ENCODE measurements at regions not wholly inside any gene's neighbourhood (a gene's known extent, or its start where the extent isn't known, plus 50 kb on each side); places are given as distances from the start of the nearest gene placed in this dataset.
"Not testable (repeated sequence)": the region's sequence is repeated elsewhere in the genome, so short reads cannot be mapped to it uniquely, and the experiment has no call there.

GRCh38 chr21:14742119-14742518 lies 196.0 kb upstream of the SAMSN1 start:
- Histone ChIP-seq H3K4me3 (ENCODE audit: low read length) (no peak overlapping the region), H3K27me3 (ENCODE audit: insufficient read depth, low read length, poor library complexity, severe bottlenecking) (no peaks in the 10 kb centered on the region), H3K36me3 (ENCODE audit: insufficient read depth, low read length) (no peaks in the 10 kb centered on the region), H3K4me1 (ENCODE audit: insufficient read depth, low read length) (no peaks in the 10 kb centered on the region), H3K9me3 (ENCODE audit: low read length) (no peaks in the 10 kb centered on the region), H3K27ac (ENCODE audit: low read depth, low read length) (no peak overlapping the region)
- H3K4me1 Mint-ChIP-seq: peaks cover 5 to 11% (median 10%) of the 10 kb centered on the region in 3 donors
- H3K4me3 Mint-ChIP-seq: no peak overlapping the region
- peaks cover 0 to 1% (median 0%) of the 10 kb centered on the region in 3 donors for H3K36me3 Mint-ChIP-seq
- no peak for DNase-seq
- no peaks in the 10 kb centered on the region for H3K9me3 Mint-ChIP-seq
- H3K27ac Mint-ChIP-seq: no peak overlapping the region
- H3K27me3 Mint-ChIP-seq: peaks cover 0 to 14% of the 10 kb centered on the region in 2 donors
- CTCF ChIA-PET: no interaction called here
- POLR2A ChIA-PET: interaction anchor here (0.5 kb wide), 1 partner anchor 9 kb away, joined by 3 read pairs; no protein-coding TSS in a partner anchor

DNA sequence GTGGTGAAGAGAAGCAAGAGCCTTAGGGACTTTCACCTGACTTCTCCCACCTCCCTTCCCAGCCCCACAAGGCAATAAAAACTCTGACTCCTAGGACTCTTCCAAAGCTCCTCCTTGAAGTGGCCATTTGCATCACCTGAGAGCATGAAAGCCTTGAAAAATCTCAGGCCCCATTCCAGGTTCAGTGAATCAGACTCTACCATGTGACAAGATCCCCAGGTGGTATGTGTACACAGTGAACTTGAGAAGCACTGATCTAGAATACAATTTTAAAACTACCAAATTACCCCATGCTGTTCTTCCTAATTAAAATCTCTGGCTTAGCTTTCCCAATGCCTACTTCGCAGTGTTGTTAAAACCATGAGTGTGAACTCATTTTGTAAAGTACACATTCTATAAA lies 195.1 kb upstream of the SAMSN1 start:
- DNase-seq: no peak
- peaks cover 0 to 12% of the 10 kb centered on the region in 2 donors for H3K27me3 Mint-ChIP-seq
- H3K4me1 Mint-ChIP-seq: peaks cover 5 to 15% (median 11%) of the 10 kb centered on the region in 3 donors
- CTCF ChIA-PET: no interaction called here
- POLR2A ChIA-PET: no interaction called here
- no peaks in the 10 kb centered on the region for H3K4me1 ChIP-seq (ENCODE audit: insufficient read depth, low read length)
- H3K4me3 Mint-ChIP-seq: no peak overlapping the region
- no peaks in the 10 kb centered on the region for H3K9me3 Mint-ChIP-seq
- no peak overlapping the region for H3K27ac Mint-ChIP-seq
- no peaks in the 10 kb centered on the region for H3K9me3 ChIP-seq (ENCODE audit: low read length)
- no peak overlapping the region for H3K27ac ChIP-seq (ENCODE audit: low read depth, low read length)
- no peaks in the 10 kb centered on the region for H3K36me3 ChIP-seq (ENCODE audit: insufficient read depth, low read length)
- no peak overlapping the region for H3K4me3 ChIP-seq (ENCODE audit: low read length)
- no peaks in the 10 kb centered on the region for H3K27me3 ChIP-seq (ENCODE audit: insufficient read depth, low read length, poor library complexity, severe bottlenecking)
- peaks cover 0 to 1% (median 0%) of the 10 kb centered on the region in 3 donors for H3K36me3 Mint-ChIP-seq

DNA sequence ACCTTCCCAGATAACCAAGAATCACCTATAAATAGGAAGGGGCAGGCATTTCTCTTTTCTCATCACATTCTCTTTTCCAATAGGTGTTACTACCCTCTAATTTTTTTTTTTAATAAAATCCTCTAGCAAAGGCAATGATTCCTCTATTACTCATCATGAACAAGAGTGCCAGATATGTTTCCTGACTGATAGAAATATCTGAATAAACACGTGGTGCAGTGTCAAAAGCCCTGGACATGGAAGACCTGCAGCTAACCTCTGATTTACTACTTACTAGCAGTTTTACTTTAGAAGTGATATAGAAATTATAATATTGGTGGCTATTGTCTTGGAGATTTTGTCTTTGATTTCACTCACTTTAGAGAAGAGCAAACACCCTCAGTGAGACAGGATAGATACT lies 194.6 kb upstream of the SAMSN1 start:
- H3K27me3 ChIP-seq (ENCODE audit: insufficient read depth, low read length, poor library complexity, severe bottlenecking): no peaks in the 10 kb centered on the region
- CTCF ChIA-PET: no interaction called here
- H3K9me3 Mint-ChIP-seq: no peaks in the 10 kb centered on the region

GRCh38 chr21:14740116-14740515 lies 194.0 kb upstream of the SAMSN1 start:
- CTCF ChIA-PET: interaction anchor here (0.8 kb wide), 1 partner anchor 137 kb away, joined by 3 read pairs; no protein-coding TSS in a partner anchor
- Mint-ChIP-seq H3K27ac (no peak overlapping the region), H3K4me3 (no peak overlapping the region), H3K27me3 (peaks cover 0 to 6% of the 10 kb centered on the region in 2 donors), H3K9me3 (no peaks in the 10 kb centered on the region), H3K36me3 (peaks cover 0 to 1% (median 0%) of the 10 kb centered on the region in 3 donors), H3K4me1 (peaks cover 5 to 18% (median 11%) of the 10 kb centered on the region in 3 donors)
- no peaks in the 10 kb centered on the region for H3K9me3 ChIP-seq (ENCODE audit: low read length)
- DNase-seq: no peak
- H3K4me1 ChIP-seq (ENCODE audit: insufficient read depth, low read length): no peaks in the 10 kb centered on the region
- no peak overlapping the region for H3K27ac ChIP-seq (ENCODE audit: low read depth, low read length)
- POLR2A ChIA-PET: no interaction called here
- no peak overlapping the region for H3K4me3 ChIP-seq (ENCODE audit: low read length)
- no peaks in the 10 kb centered on the region for H3K27me3 ChIP-seq (ENCODE audit: insufficient read depth, low read length, poor library complexity, severe bottlenecking)
- no peaks in the 10 kb centered on the region for H3K36me3 ChIP-seq (ENCODE audit: insufficient read depth, low read length)

More for the DNA sequence above, 194.6 kb upstream of the SAMSN1 start:
- Histone ChIP-seq H3K36me3 (ENCODE audit: insufficient read depth, low read length) (no peaks in the 10 kb centered on the region), H3K27ac (ENCODE audit: low read depth, low read length) (no peak overlapping the region), H3K4me3 (ENCODE audit: low read length) (no peak overlapping the region), H3K4me1 (ENCODE audit: insufficient read depth, low read length) (no peaks in the 10 kb centered on the region), H3K9me3 (ENCODE audit: low read length) (no peaks in the 10 kb centered on the region)
- Mint-ChIP-seq H3K4me3 (no peak overlapping the region), H3K36me3 (peaks cover 0 to 1% (median 0%) of the 10 kb centered on the region in 3 donors), H3K27me3 (peaks cover 0 to 6% of the 10 kb centered on the region in 2 donors), H3K4me1 (peaks cover 5 to 18% (median 11%) of the 10 kb centered on the region in 3 donors), H3K27ac (no peak overlapping the region)
- no peak for DNase-seq
- POLR2A ChIA-PET: no interaction called here

GRCh38 chr21:14739590-14739989 lies 193.5 kb upstream of the SAMSN1 start:
- Mint-ChIP-seq H3K4me1 (peaks cover 5 to 18% (median 11%) of the 10 kb centered on the region in 3 donors), H3K27me3 (peaks cover 0 to 6% of the 10 kb centered on the region in 2 donors), H3K36me3 (peaks cover 0 to 1% (median 0%) of the 10 kb centered on the region in 3 donors), H3K9me3 (no peaks in the 10 kb centered on the region), H3K27ac (no peak overlapping the region), H3K4me3 (no peak overlapping the region)
- H3K27me3 ChIP-seq (ENCODE audit: insufficient read depth, low read length, poor library complexity, severe bottlenecking): no peaks in the 10 kb centered on the region
- no peak for DNase-seq
- POLR2A ChIA-PET: no interaction called here
- no peak overlapping the region for H3K27ac ChIP-seq (ENCODE audit: low read depth, low read length)
- H3K4me1 ChIP-seq (ENCODE audit: insufficient read depth, low read length): no peaks in the 10 kb centered on the region
- H3K4me3 ChIP-seq (ENCODE audit: low read length): no peak overlapping the region
- H3K9me3 ChIP-seq (ENCODE audit: low read length): no peaks in the 10 kb centered on the region
- no peaks in the 10 kb centered on the region for H3K36me3 ChIP-seq (ENCODE audit: insufficient read depth, low read length)
- CTCF ChIA-PET: interaction anchor here (0.8 kb wide), 1 partner anchor 137 kb away, joined by 3 read pairs; no protein-coding TSS in a partner anchor

DNA sequence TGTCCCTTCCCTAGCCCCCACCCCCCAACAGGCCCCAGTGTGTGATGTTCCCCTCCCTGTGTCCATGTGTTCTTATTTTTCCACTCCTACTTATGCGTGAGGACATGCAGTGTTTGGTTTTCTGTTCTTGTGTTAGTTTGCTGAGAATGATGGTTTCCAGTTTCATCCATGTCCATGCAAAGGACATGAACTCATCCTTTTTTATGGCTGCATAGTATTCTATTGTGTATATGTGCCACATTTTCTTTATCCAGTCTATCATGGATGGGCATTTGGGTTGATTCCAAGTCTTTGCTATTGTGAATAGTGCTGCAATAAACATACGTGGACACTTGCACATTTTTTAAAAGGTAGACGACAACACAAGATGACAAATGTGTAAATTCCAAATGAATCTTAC lies 192.5 kb upstream of the SAMSN1 start:
- POLR2A ChIA-PET; DNase-seq; H3K27me3 Mint-ChIP-seq; H3K4me3 ChIP-seq (ENCODE audit: low read length); H3K36me3 ChIP-seq (ENCODE audit: insufficient read depth, low read length); H3K27me3 ChIP-seq (ENCODE audit: insufficient read depth, low read length, poor library complexity, severe bottlenecking); H3K9me3 Mint-ChIP-seq; H3K9me3 ChIP-seq (ENCODE audit: low read length); H3K27ac ChIP-seq (ENCODE audit: low read depth, low read length); H3K36me3 Mint-ChIP-seq; H3K27ac Mint-ChIP-seq; H3K4me1 ChIP-seq (ENCODE audit: insufficient read depth, low read length); H3K4me3 Mint-ChIP-seq: not testable (repeated sequence)
- peaks cover 5 to 18% (median 11%) of the 10 kb centered on the region in 3 donors for H3K4me1 Mint-ChIP-seq
- CTCF ChIA-PET: interaction anchor here (0.6 to 2.1 kb wide), 23 partner anchors 10 to 359 kb away, joined by 3 to 10 read pairs (median 3); no protein-coding TSS in a partner anchor

DNA sequence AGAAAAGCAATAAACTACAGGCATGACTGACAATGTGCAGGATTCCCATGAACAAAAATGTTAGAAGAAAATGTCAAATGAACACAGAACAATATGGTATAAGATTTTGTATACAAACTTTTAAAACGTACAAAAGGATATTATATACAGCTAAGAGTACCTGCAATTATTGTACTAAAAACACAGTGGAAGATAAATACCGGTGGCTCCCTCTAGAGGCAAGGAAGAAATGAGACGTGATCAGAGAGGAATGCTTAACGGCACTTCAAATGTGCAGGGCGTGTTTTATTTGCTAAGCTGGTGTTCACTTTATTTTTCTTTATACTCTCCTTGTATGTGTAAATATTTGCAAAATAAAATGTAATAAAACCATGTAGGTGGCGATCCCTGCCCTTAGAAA lies 191.8 kb upstream of the SAMSN1 start:
- Histone ChIP-seq H3K9me3 (ENCODE audit: low read length) (no peaks in the 10 kb centered on the region), H3K4me1 (ENCODE audit: insufficient read depth, low read length) (no peaks in the 10 kb centered on the region), H3K27me3 (ENCODE audit: insufficient read depth, low read length, poor library complexity, severe bottlenecking) (no peaks in the 10 kb centered on the region), H3K27ac (ENCODE audit: low read depth, low read length) (no peak overlapping the region), H3K4me3 (ENCODE audit: low read length) (no peak overlapping the region), H3K36me3 (ENCODE audit: insufficient read depth, low read length) (no peaks in the 10 kb centered on the region)
- ChIA-PET CTCF (interaction anchor here (0.6 to 2.1 kb wide), 27 partner anchors 10 to 360 kb away, joined by 3 to 10 read pairs (median 3); no protein-coding TSS in a partner anchor), POLR2A (no interaction called here)
- Mint-ChIP-seq H3K9me3 (no peaks in the 10 kb centered on the region), H3K4me1 (peaks cover 5 to 18% (median 11%) of the 10 kb centered on the region in 3 donors), H3K4me3 (no peak overlapping the region), H3K27ac (no peak overlapping the region), H3K36me3 (no peaks in the 10 kb centered on the region), H3K27me3 (peaks cover 2 to 6% of the 10 kb centered on the region in 2 donors)
- peak; percentile 2 to 64 (median 57) for DNase-seq

- Mint-ChIP-seq H3K4me1 (peaks cover 5 to 18% (median 11%) of the 10 kb centered on the region in 3 donors), H3K27me3 (peaks cover 2 to 6% of the 10 kb centered on the region in 2 donors), H3K27ac (no peak overlapping the region), H3K36me3 (no peaks in the 10 kb centered on the region), H3K9me3 (no peaks in the 10 kb centered on the region), H3K4me3 (no peak overlapping the region)
- Histone ChIP-seq H3K4me3 (ENCODE audit: low read length) (no peak overlapping the region), H3K27me3 (ENCODE audit: insufficient read depth, low read length, poor library complexity, severe bottlenecking) (no peaks in the 10 kb centered on the region), H3K27ac (ENCODE audit: low read depth, low read length) (no peak overlapping the region), H3K4me1 (ENCODE audit: insufficient read depth, low read length) (no peaks in the 10 kb centered on the region), H3K9me3 (ENCODE audit: low read length) (no peaks in the 10 kb centered on the region), H3K36me3 (ENCODE audit: insufficient read depth, low read length) (no peaks in the 10 kb centered on the region)
- no peak for DNase-seq
- ChIA-PET POLR2A (no interaction called here), CTCF (interaction anchor here (0.6 to 2.1 kb wide), 24 partner anchors 9 to 360 kb away, joined by 3 to 10 read pairs (median 3); no protein-coding TSS in a partner anchor)
Measured at GRCh38 chr21:14737284-14737691, 191.2 kb upstream of the SAMSN1 start.

Measured in CD8-positive, alpha-beta memory T cell (primary cell).